Calu3 (cell line): ENCODE measurements at regions not wholly inside any gene's neighbourhood (a gene's known extent, or its start where the extent isn't known, plus 50 kb on each side); places are given as distances from the start of the nearest gene placed in this dataset.

Experiments
- BruUV-seq: library from RNA; stranded (reverse); fragments of 400-500 nt; replicated peaks from 2 replicates; lab custom pipeline; 2021; lab: Mats Ljungman, UMichigan
- CTCF ChIA-PET: fragments of 300-600 bp; sonication (Branson Sonifier 250); formaldehyde crosslinking; loops from one replicate; lab custom pipeline; 2022; ENCODE audit warnings: antibody characterized with exemption; lab: Charles Lee
- DNase-seq: peaks from one replicate; pipeline ENCODE4 v3.0.0; 2022
- H3K27ac Mint-ChIP-seq: one replicate; pipeline ENCODE4 v1.8.0; 2022; ENCODE audit warnings: mixed read lengths; ENCODE audit not compliant: unreplicated experiment
- H3K27me3 Mint-ChIP-seq: one replicate; pipeline ENCODE4 v1.8.0; 2022; ENCODE audit warnings: mixed read lengths; ENCODE audit not compliant: unreplicated experiment
- H3K36me3 Mint-ChIP-seq: one replicate; pipeline ENCODE4 v1.8.0; 2022; ENCODE audit warnings: mild to moderate bottlenecking, moderate library complexity, mixed read lengths; ENCODE audit not compliant: insufficient read depth, unreplicated experiment
- H3K4me1 Mint-ChIP-seq: one replicate; pipeline ENCODE4 v1.8.0; 2022; ENCODE audit warnings: mild to moderate bottlenecking, low read depth, mixed read lengths; ENCODE audit not compliant: unreplicated experiment
- H3K4me3 Mint-ChIP-seq: one replicate; pipeline ENCODE4 v1.8.0; 2022; ENCODE audit warnings: mild to moderate bottlenecking, low read depth, moderate library complexity, mixed read lengths; ENCODE audit not compliant: unreplicated experiment
- H3K9me3 Mint-ChIP-seq: one replicate; pipeline ENCODE4 v1.8.0; 2022; ENCODE audit warnings: low read depth, mixed read lengths; ENCODE audit not compliant: unreplicated experiment
- CTCF ChIP-seq: fragments of 200-600 bp; IDR thresholded peaks from one replicate; pipeline ENCODE4 v1.8.0; 2022; ENCODE audit warnings: antibody characterized with exemption; ENCODE audit not compliant: unreplicated experiment
- intact Hi-C: fragments of 100-400 bp; cut with micrococcal nuclease; formaldehyde crosslinking; loops from one replicate; pipeline ENCODE4 v1.10.0; 2022; ENCODE audit not compliant: unreplicated experiment

- Mint-ChIP-seq H3K4me3 (no peak overlapping the region), H3K36me3 (no peaks in the 10 kb centered on the region), H3K9me3 (no peaks in the 10 kb centered on the region), H3K27me3 (no peaks in the 10 kb centered on the region), H3K27ac (no peak overlapping the region), H3K4me1 (no peaks in the 10 kb centered on the region)
- TF ChIP-seq CTCF: no peak
- BruUV-seq: no TSS peak
- DNase-seq: no peak
- intact Hi-C loops: no loop called here
- CTCF ChIA-PET: no interaction called here
Measured at GRCh38 chr12:3933819-3934192, 60.6 kb upstream of the PARP11 start.

DNA sequence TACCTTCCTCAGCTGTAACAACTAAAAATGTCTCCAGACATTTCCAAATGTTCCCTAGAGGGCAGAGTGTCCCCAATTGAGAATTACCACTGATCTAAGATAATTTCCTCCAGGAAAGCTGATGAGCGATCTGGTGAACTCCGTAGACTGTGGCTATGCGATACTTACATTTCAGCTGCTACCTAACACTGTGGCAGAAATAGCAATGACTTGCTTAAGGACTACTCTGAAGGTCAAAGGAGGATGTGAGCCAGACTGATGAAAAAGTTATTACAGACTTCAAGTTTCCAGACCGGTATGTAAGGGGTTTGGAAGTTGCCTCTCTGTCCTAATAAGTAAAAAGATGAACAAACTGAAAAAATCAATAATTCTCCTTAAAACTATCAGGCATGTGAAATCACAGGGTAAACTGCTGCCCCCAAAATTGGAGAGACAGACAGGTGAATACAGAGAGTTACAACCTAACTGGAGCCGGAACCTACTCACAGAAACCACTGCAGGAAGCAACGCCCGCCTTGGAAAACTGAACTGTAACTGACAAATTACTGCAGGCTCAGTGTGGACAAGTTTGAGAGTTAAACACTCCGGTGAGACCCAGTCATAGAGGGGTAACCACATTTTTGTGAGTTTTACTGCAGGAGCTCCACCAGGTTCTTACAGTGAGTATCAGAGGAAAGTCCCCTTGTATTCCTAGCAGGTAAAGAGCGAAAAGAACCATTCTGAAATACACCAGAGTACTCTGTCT, 60.0 kb upstream of the PARP11 start:
- no peaks in the 10 kb centered on the region for H3K9me3 Mint-ChIP-seq
- intact Hi-C loops: no loop called here
- no peak overlapping the region for H3K4me3 Mint-ChIP-seq
- TF ChIP-seq CTCF: no peak
- no peaks in the 10 kb centered on the region for H3K36me3 Mint-ChIP-seq
- no peaks in the 10 kb centered on the region for H3K27me3 Mint-ChIP-seq
- CTCF ChIA-PET: no interaction called here
- DNase-seq: no peak
- H3K27ac Mint-ChIP-seq: no peak overlapping the region
- no TSS peak for BruUV-seq
- no peaks in the 10 kb centered on the region for H3K4me1 Mint-ChIP-seq

DNA sequence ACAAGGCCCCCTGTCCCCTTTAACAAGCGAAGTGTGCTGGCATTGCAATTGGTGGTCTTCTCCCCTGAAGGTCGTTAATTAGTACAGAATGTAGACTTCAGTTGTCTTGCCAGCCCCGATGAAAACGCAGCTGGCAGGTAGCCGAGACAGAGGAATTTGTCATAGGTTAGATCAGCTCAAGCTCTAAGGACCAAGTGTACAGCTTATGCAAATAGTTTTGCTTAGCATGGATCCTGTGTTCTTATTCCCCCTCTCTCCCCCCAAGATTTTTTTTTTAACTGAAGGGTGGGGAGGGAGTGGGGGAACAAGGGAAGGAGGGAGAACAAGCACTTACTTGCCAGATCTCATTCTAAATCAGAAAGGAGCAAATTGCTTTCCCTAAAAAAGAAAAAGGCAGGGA, 58.6 kb upstream of the PARP11 start:
- H3K36me3 Mint-ChIP-seq: no peaks in the 10 kb centered on the region
- no TSS peak for BruUV-seq
- TF ChIP-seq CTCF: no peak
- CTCF ChIA-PET: no interaction called here
- H3K27ac Mint-ChIP-seq: no peak overlapping the region
- intact Hi-C loops: no loop called here
- H3K9me3 Mint-ChIP-seq: no peaks in the 10 kb centered on the region
- DNase-seq: no peak
- no peaks in the 10 kb centered on the region for H3K27me3 Mint-ChIP-seq
- no peaks in the 10 kb centered on the region for H3K4me1 Mint-ChIP-seq
- no peak overlapping the region for H3K4me3 Mint-ChIP-seq

- DNase-seq: no peak
- Mint-ChIP-seq H3K4me1 (no peaks in the 10 kb centered on the region), H3K27me3 (no peaks in the 10 kb centered on the region), H3K4me3 (no peak overlapping the region), H3K36me3 (no peaks in the 10 kb centered on the region), H3K27ac (no peak overlapping the region), H3K9me3 (no peaks in the 10 kb centered on the region)
- CTCF ChIA-PET: no interaction called here
- intact Hi-C loops: no loop called here
- BruUV-seq: no TSS peak
- no peak for TF ChIP-seq CTCF
Measured at GRCh38 chr12:3931206-3931605, 58.0 kb upstream of the PARP11 start.
